HG02610 (cell line): ENCODE measurements at regions not wholly inside any gene's neighbourhood (a gene's known extent, or its start where the extent isn't known, plus 50 kb on each side); places are given as distances from the start of the nearest gene placed in this dataset.

ENCODE experiments used
- ATAC-seq: cut with Tn5 transposase; IDR thresholded peaks from one replicate; pipeline ENCODE4 v1.9.1; 2021; ENCODE audit warnings: mild to moderate bottlenecking, moderate library complexity; ENCODE audit not compliant: unreplicated experiment

DNA sequence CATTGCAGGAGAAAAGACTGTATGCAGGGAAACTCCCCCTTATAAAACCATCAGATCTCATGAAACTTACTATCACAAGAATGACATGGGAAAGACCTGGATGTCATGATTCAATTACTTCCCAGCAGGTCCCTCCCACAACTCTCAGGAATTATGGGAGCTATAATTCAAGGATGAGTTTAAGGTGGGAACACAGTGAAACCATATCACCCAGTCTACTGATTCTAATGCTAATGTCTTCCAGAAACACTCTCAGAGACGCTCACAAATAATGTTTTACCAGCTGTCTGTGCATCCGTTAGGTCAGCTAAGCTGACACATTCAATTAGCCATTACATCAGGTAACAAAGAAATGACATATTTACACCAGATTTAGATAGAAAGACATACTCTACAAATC lies 637.9 kb downstream of the NLGN4Y start:
- ATAC-seq = no peak

DNA sequence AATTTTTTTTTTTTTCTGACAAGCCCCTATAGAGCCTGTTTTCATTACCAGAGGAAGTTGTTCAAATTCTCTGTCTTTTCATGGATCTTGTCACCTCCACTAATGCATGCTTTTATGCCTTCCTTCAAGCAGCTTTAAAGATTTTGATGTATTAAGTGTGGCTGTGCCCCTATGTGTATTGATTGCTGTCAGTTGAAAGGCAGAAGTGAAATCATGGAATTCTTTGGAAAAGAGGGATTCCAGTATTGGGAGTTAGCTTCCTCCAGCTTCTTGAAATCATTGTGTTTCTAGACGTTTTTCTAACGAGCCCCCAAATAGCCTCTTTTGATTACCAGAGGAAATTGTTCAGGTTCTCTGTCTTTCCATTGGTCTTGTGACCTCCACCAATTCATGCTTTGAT lies 655.6 kb downstream of the NLGN4Y start:
- ATAC-seq = no peak

DNA sequence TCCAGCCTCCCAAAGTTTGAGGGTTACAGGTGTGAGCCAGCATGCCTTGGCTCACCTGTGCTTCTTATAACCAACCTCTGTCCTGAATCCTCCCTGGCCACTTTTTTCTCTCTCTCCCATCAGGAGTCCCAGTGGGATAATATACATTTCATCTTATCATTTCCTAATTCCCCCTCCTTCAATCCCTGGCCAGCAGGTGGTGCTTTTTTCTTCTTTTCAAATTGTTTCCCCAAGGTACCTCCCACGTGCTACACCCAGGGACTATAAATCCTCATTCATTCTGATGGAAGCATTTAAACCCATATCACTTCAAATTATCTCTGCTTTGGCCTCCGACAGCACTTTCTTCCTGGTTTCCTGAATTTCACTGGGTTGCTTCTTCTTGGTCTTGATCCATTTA lies 704.7 kb downstream of the NLGN4Y start:
- ATAC-seq = no peak

DNA sequence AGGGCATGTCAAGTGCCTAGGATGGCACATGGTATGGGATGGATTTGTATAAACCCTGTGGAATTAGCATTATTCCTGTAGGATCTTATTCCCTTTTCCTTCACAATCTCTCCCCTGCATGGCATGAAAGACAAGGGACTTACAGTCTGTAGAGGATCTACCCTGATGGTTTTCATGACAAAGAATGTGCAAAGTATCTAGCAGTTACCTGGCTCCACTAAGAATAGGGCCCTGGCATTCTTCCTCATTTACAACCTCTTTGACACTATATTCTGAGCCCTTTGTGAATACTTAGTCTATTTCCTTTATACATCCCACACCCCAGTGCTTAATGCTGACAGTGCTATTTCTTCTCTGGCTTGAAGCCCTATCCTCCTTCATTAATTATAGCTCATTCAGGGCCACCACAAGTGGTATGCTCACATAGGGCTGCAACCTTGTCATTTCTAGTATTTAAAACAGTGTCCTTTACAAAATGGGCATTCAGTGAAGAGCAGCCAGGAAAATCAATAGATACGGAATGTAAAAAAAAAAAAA lies 715.3 kb downstream of the NLGN4Y start:
- ATAC-seq = no peak

DNA sequence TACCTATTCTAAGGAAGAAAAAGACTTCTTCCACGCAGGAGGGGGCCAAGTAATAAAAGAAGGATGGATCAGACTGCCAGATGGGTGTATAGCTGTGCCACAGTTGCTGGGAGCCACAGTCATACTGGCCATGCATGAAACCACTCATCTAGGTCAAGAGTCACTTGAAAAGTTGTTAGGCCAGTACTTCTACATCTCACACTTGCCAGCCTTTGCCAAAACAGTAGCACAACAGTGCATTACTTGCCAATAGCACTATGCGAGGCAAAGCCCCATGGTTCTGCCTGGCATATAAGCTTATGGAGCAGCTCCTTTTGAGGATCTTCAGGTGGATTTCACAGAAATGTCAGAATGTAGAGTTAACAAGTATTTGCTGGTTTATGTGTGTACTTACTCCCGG lies 735.0 kb downstream of the NLGN4Y start:
- ATAC-seq = no peak

DNA sequence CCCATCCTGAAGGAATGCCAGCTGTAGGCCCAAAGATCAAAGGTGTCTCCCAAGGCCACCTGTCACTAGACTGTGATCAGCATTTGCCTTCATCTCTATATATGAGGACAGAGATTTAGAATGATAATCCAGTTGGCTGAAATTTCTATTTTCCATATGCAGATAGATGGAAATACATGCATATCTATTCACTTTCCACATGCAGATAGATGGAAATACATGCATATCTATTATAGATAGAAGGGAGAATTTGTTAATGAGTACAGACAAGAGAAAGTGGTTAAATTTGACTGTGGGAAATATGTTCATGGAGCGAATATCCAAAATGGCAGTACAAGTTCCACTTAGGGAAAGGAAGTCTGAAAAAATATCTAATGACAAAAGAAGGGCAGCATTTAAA lies 762.2 kb downstream of the NLGN4Y start:
- ATAC-seq = no peak

DNA sequence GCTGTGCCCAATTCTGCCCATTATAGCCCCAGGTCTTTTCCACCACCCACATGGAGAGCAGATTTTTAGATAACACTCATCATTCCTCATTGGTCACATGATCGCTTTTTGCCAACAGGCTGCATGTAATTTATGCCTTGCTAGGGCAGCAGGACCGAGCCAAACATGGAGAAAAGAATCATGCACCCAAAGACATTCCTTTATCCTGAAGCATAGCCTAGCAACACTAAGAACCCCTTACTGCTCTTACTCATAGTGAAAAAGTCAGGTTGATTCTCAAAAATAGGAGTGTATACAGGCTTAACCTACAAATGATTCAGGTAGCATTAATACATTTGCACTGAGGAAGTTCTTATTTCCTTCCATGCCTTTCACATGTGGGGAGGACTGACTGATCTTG lies 765.5 kb downstream of the NLGN4Y start:
- ATAC-seq = no peak

DNA sequence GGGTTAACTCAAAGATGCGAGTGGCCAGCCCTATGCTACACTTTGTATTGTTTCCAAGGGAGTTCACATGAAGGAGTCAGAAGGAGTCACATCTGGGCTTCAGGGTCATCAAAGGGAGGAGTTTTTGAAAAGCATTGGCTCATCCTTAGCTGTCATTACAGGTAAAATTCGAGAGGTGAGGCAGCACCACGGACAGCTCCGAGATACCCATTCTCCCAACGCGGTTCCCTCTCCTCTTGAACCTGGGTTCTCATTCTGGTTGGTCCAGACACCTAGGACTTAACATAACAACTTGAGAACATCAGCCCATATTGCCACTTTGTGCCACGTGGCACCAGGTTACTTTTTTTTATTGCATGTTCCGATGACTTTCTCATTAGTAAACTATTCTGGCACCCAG lies 768.6 kb downstream of the NLGN4Y start:
- ATAC-seq = no peak

DNA sequence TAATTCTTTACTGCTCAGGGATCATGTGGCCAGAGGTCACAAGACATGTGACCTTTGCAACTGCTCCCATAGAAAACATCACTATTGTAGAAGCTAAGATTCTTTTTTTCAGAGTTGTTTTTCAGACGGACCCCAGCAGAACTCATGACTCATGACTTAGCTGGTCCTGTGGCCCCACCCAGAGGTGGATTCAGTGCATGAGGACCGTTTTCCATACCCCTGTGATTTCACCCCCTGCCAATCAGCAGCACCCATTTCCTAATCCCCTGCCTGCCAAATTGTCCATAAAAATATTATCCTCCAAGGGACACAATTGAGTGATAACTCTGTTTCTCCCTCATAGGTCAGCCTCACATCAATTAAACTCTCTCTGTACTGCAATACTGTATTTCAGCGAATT lies 777.5 kb downstream of the NLGN4Y start:
- ATAC-seq = no peak

DNA sequence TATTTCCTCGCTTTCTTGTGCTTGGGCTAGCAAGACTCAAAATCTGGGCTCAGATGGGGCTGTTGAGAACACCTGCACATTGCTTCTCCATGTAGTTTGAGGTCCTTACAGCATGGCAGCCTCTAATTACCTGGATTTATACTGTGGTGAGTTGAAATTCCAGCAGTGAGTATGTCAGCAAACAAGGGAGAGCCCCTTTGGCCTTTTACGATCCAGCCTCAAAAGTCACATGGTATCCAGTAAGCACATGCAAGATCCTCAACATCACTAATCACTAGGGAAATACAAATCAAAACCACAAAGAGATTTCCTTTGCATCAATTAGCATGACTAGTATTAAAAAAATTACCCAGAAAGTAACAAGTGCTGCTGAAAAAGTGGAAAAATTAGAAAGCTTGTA lies 787.8 kb downstream of the NLGN4Y start:
- ATAC-seq = no peak

DNA sequence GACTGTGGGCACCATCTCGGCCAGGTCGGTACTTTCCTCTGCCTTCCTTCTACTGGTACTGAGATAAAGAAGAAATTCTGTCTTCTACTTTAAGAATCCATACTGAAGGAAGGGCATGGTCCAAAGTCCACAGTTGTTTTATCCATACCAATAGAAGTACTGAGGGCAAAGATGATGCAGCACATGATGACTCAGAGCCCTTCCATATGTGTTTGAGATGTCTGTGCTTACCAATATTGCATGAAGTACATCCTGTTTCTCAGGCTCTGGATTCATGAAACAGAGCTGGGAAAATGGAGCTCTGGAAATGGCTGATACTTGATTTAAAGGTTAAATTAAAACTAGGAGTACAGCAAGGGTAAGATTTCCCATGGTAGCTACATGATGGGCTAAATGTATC lies 799.9 kb downstream of the NLGN4Y start:
- ATAC-seq = no peak

DNA sequence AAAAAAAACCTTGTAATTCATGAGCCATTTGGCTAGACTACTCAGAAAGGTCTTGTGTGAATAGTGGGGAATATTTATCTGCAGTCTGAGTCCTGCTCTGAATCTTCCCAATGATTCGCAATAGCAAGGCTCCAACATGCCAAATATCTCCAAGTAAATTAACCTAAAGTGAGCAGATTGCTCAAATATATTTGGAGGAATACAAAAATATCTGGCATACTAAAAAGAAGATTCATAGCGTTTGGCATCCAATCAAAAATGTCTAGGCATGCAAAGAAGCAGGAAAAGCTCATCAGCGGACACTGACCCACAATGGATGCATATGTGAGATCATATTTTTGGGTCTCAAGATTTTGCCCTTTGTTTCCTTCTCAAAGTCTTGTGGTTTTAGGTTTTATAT lies 800.9 kb downstream of the NLGN4Y start:
- ATAC-seq = no peak

DNA sequence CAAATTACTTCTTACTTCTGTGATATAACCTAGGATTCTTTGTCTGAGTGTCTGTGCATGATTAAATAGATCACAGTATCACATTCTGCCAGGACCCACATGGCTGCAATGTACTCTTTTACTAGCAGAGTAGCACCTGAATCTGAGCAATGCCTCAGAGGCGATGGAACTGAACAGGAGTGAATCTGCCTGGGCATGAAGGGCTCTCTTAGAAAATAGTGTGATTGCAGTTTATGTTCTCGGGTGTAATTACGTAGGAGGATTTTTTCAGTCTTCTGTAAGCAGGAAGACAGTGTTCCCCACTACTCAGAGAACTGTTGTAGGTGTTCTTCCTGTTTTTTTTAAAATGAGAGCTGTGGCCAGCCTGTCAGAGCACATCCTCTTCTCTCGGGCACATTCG lies 802.3 kb downstream of the NLGN4Y start:
- ATAC-seq = no peak

DNA sequence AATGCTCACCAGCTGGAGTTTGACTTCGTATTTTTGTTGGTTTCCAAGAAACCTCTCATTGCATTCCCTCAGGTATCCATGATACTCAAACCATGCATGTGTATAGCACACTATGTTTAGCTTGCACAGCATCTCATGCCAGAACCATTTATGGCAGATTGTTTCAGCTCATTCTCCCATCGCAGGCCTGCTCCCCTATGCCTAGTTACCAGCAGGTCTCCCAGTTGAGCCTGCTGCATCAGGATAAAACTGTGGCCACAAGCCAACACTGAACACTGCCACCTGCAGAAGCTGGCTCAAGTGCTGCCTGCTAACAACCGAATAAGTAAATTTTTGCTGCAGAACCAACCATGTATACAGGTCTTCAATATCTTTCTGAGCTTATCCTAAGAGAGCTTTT lies 804.5 kb downstream of the NLGN4Y start:
- ATAC-seq = no peak

DNA sequence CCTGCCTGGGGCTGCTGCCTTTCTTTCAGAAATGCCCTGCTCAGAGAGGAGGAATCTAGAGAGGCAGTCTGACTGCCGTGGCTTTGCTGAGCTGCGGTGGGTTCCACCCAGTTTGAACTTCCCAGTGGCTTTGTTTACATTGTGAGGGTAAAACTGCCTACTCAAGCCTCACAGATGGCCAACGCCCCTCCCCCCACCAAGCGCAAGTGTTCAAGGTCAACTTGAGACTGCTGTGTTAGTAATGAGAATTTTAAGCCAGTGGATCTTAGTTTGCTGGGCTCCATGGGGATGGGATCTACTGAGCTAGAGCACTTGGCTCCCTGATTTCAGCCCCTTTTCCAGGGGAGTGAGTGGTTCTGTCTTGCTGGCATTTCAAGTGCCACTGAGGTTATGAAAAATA lies 819.2 kb downstream of the NLGN4Y start:
- no peak for ATAC-seq

DNA sequence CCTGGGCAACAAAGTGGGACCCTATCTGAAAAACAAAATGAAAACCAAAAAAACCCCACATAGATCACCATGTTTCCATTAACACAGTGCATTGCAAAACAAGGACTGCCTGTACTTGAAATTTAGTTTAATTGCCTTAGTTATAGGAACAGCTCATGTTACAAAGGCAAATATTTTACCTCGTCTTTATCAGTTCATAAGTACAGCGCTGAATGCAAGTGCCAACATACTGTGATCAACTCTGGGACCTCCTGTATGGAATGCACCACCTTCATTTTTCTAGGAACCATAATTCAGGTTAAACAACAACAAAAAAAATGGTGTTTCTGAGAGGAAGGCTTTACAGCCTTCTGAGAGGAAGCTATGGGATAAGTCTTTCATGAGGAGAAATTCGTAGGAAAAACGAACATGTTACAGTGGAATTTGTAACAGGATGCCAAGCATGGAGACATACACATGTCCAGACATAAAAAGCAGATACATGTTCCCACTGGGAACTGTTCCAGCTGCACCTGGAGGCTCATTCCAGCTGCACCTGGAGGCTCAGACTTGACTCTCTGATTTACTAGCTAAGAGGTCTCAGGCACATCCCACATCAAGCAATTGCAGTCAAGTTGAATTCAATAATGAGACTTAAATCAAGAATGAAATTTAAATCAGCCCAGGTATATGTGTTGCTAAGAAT lies 821.3 kb downstream of the NLGN4Y start:
- ATAC-seq = no peak

DNA sequence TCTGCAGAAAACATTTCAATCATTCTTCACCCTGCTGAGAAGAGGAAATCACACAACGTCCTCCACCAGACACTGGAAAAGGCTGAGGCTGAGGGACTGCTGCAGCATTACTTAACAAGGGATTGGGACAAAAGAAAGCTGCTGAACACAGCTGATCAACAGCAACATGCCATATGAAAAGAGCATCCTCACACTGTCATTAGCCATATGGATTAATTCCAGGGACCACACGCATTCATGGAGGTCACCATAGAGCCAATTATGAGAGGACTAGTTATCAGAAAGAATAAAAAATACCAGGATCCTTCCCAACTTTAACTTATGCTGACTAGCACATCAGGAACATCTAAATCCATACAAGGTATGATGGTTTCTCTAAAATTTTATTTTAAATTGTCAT lies 825.0 kb downstream of the NLGN4Y start:
- ATAC-seq = no peak

DNA sequence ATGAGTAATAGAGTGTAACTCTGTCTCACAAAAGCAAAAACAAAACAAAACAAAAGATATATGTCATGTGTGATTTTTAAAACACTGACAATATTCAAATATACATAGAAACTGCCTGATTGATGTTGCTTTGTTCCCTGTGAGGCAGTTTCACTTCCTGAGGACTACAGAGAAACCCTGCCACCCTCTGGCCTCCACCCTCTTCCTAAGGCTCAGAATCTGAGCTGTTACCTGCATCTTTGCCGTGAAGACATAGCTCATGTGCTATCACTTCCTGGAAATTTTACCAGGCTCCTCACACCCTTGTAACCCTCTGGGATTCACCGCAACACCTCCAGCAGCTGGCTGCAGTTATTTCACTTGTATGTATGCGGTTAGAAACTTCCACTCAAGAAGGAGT lies 831.0 kb downstream of the NLGN4Y start:
- ATAC-seq = no peak

DNA sequence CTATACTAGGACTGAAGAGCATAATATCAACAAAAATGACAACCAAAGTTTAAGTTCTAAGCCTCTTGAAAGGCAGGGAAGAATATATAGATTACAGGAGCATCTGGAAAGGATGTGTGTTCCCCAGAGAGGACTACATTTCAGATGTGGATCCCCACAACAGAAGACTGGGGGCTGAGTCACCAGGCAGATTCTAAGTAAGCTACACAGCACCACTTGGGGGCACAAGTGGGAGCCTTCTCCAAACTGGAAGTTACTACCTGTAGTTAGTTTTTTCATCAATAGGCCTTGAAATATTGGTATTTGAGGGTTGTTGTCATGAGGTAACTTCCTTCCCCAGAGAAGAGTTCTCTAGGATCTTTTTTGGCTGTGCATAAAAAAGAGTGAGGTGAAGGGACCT lies 836.1 kb downstream of the NLGN4Y start:
- ATAC-seq = no peak

DNA sequence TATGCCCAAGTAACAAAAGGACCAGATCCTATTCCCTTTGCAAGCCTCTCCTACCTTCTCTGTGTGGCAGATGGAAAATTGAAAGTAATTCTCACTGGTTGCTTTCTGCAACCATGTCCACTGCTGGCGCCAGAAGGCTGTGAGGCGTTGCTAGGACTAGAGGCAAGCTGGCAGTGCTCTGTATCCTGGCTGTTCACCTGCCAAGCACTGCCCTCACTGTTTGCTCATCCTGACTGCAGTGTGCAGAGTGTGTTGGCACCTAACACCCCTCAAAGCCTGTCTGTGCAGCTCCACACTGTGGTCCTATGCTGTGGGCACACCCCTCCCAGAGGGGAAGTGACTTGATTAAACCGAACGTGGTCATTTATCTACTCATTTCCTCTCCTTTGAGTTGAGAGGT lies 840.7 kb downstream of the NLGN4Y start:
- ATAC-seq = no peak

DNA sequence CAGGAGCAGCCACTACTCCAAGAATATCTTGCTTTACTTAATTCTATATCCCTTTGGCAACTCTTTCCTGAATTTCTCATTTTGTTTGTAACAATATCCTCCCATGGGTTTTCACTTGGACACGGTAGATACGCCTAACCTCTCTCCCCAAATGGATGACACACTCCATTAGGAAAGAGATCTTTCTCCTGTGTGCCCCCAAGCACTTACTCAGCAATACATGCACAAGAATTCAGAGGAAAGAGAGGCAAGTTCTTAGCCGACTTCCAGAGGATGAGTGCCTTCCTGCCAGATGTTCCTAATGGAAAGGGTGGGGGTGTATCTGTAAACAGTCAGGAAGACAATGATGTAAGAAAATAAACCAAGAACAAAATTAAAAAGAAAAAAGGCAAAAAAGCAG lies 844.5 kb downstream of the NLGN4Y start:
- ATAC-seq = no peak

DNA sequence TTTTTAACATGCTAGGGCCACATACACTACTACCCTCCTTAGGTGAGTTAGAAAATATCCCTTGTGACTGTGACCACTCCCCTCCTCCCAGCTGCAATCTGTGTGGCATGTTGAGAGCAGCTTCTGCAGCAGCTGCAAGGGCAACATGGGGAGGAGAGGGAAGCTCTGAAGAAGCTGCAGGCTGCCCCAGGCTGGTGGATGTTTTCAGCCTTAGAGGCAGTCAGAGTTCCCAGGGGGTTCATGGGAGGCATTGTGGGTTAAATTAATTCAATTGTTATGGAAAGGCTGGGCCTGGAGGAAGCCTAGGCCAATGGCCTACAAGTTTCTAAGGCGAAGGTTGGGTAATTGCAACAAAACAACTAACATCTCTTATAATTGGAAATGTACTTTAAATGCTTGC lies 860.8 kb downstream of the NLGN4Y start:
- ATAC-seq = no peak

DNA sequence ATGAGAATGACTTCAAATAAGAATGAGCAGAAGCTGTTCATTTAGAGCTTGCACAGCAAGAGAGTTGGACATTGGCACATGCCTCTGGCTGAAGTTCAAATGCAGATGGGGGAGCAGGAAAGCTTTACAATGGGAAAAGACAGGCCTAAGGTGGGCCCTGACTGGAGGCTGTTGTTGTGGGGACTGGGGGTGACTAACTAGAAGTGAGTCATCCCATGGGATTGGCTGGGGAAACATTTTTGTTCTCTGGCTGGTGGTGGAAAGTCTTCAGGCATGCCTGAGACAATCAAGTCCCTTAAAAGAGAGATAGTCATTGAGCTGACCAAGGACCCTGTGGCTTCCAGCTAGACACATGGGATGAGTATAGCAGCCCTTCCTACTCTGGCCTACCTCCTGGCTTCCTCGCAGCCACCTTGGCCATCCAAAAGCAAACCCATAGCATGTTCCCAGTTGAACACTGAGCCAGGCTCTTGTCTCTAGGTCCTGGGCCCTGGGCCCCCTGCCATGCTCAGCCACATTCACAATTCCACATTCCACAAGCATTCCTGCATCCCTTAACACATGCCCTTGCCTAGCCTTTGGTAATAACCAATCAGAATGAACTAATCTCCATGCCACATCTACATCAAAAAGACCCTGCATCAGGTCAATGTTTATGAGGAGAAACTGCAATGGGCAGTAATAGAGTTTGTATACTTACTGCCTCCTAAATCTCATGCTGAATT lies 873.4 kb downstream of the NLGN4Y start:
- ATAC-seq = no peak
